ENCODE measurements at regions not wholly inside any gene's neighbourhood (a gene's known extent, or its start where the extent isn't known, plus 50 kb on each side); places are given as distances from the start of the nearest gene placed in this dataset.
"Not testable (repeated sequence)": the region's sequence is repeated elsewhere in the genome, so short reads cannot be mapped to it uniquely, and the experiment has no call there.

GRCh38 chr11:70550456-70551195 lies 152.3 kb downstream of the CTTN start:
- no peak for DNase-seq

- no peak for DNase-seq
Observed at GRCh38 chr11:70551351-70552166, 153.2 kb downstream of the CTTN start.

GRCh38 chr11:70552167-70553150 lies 154.1 kb downstream of the CTTN start:
- no peak for DNase-seq

- DNase-seq: no peak
Observed at GRCh38 chr11:70555078-70555477, 156.7 kb downstream of the CTTN start.

- peak; percentile 66 for DNase-seq
Observed at GRCh38 chr11:70556884-70557741, 158.8 kb downstream of the CTTN start.

DNA sequence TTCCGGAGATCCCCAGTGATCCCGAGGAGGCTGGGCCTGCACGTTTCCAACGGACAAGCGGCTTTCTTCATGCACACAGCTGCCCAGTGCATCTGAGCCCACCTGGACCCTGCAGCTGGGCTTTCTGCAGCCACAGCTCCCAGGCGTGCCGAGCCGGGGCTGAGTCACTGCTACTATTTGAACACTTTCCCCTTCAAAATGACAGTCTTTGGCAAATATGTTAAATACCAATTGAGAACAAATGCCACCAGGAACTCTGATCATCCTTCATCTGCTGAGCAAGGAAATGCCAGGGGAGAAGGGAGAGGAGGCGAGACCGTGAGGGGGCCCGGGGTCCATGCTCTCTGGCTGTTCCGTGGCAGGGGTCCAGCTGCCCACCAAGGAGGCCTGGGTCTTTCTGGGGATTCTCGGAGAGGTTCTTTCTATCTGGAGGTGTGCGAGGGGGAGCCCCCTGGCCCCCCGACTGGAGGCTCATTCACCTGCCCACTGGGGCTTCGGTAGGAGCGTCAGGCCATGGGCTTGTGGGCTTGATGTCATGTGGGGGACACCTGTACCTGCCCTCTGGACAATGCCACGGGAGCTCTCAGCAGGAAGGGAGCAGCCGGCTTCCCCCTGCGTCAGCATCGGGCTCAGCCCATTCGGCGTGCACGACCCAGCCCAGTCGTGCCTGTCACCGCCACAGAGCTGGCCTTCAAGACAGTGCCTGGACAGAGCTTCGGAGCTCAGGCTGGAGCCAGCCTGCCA lies 159.6 kb downstream of the CTTN start:
- no peak for DNase-seq

- no peak for DNase-seq
Observed at GRCh38 chr11:70558681-70559080, 160.4 kb downstream of the CTTN start.

DNA sequence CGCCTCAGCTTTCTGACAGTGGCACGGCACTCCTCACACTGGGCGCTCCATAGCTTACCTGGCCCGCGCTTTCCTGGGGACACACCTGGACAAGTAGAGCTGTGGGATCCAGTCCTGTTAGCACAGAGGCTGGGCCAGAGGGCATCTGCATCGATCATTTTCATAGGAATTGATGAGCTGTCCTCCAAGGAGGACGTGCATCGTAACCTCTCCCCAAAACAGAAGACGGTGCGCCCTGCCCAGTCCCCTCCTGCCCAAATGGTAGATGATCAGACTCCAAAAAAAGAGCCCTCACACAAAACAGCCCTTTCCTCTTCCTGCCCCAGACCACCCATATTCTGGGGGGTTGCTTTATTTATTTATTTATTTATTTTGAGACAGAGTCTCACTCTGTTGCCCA lies 161.2 kb downstream of the CTTN start:
- no peak for DNase-seq

DNA sequence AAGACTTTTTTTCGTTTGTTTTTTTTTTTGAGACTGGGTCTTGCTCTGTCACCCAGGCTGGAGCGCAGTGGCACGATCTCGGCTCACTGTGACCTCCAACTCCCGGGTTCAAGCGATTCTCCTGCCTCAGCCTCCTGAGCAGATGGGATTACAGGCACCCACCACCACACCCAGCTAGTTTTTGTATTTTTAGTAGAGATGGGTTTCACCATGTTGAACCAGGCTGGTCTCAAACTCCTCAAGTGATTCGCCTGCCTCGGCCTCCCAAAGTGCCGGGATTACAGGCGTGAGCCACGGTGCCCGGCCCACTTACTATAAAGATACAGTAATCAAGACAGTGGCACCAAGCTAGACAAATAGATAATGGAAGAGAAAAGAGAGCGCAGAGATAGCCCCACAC lies 162.3 kb downstream of the CTTN start:
- DNase-seq: not testable (repeated sequence)

- no peak for DNase-seq
Observed at GRCh38 chr11:70566768-70567530, 168.6 kb downstream of the CTTN start.

DNA sequence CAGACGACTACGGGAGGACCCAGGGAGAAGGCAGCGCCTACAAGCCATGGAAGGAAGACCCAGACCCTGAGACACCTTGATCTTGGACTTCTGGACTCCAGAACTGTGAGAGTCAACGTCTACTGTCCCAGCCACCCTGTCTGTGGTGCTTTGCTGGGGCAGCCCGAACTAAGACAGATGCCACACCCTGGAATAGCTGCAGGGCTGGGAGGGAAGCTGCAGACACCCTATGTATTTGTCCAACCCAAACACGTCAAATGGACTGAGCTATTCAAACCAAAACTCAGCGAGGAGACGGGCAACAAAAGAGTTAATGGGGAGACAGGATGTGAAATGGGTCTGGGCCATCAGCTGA lies 169.3 kb downstream of the CTTN start:
- no peak for DNase-seq

DNA sequence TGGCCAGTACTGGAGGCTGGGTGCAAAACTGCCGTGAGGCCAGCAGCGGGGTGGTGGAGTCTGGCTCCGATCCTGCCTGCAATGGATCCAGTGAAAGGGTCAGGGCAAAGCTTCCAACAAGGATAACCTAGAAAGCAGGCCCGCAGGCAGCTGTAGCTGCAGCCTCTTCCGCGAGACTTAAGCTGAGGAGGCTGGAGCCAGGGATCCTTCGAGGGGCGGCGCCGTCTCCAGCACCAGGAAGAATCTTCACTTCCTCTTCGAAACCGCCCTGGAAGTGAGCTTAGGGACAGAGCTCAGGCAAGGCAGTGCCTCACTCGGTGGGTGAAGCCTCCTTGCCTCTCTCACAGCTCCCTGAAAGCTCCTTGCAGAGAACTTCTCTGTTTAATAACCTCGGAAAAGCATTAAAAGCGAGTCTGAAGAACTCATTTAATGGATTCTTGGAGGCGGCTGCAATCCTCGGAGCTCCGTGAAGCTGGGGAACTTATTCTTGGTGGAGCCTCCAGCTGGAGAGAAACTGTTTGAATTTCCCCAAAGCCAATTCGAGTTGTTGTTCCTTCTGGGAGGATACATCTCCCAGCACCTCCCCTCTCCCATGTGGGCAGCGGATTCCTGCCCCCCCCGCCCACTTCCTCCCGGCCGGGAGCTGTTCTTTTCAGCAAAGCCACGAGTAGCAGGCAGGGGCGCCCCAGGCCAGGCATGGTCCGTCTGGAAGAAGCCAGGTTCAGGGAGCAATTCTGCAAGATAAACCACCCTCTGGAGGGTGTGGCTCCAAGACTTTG lies 169.9 kb downstream of the CTTN start:
- DNase-seq: peak; percentile 80

GRCh38 chr11:70568814-70569617 lies 170.7 kb downstream of the CTTN start:
- DNase-seq: no peak

DNA sequence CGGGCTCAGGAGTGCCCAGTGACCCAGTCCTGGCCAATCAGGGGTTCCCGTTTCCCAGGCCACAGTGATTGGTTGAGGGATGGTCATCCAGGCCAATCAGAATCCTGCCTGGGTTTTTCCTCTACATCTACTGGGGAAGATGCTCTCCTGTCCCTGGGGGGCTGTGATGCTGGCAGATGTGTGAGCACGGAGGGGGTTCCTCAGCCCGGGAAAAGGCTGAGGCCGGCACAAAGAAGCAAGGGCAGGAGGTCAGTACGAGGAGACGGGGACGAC lies 171.2 kb downstream of the CTTN start:
- DNase-seq: no peak

DNA sequence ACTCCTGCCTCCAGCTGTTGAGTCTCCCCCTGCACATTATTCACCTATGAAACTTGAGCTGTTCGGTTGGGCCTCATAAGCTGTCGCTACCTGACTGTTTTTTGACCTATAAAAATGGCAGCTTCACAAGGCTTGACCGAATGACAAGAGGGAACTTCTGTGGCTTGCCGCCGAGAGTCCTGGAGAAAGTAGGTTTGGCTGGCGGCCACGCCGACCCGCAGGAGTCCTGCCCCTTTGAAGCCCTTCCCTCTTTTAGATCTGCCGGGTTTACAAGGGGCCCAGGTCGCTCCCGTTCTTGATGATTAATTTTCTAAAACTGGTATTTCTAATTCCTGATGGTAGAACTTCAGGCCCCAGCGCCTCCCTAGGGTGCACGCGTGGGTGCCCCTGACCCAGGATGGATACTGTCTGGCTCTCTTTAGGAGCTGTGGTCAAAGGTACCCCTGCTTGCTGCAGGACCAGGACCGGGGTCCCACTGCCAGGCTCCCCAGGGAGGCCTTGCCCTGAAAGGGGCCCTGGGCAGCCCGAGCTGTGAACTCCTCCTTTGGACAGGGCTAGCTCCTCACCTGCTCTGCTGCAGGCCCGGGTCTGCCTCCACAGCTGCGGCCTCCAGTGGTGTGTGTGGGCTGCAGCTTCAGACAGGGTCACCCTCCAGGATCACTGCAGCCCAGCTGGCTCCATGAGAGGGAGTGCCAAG lies 171.8 kb downstream of the CTTN start:
- no peak for DNase-seq

GRCh38 chr11:70570693-70571395 lies 172.5 kb downstream of the CTTN start:
- DNase-seq: no peak

DNA sequence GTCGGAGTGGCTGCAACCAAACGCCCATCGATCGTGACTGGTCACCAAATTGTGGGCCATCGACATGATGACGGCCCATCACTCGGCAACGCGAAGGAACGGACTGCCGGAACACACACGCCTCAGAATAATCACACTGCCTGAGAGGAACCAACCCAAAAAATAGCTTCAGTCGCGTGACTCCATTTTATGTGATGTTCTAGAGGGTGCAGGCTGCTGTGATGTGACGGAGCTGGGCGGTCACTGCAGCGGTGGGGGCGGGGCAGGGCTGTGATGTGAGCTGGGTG lies 174.6 kb downstream of the CTTN start:
- DNase-seq: no peak

GRCh38 chr11:70573701-70574151 lies 175.4 kb downstream of the CTTN start:
- DNase-seq: no peak
